IMR-90 (cell line): ENCODE measurements at regions not wholly inside any gene's neighbourhood (a gene's known extent, or its start where the extent isn't known, plus 50 kb on each side); places are given as distances from the start of the nearest gene placed in this dataset.
"Not testable (repeated sequence)": the region's sequence is repeated elsewhere in the genome, so short reads cannot be mapped to it uniquely, and the experiment has no call there.

Experiments
- ATAC-seq: fragments of 200-7000 bp; cut with Tn5 transposase; 2 replicates; pipeline ENCODE4 v1.9.1; 2020; ENCODE audit warnings: low read depth, mild to moderate bottlenecking, moderate library complexity
- BruUV-seq: library from RNA; stranded (reverse); fragments of 400-500 nt; replicated peaks from 2 replicates; lab custom pipeline; 2021; lab: Mats Ljungman, UMichigan
- CTCF ChIA-PET: fragments of 300-600 bp; formaldehyde crosslinking; extraction: SDS; loops from one replicate; lab custom pipeline; 2021; ENCODE audit warnings: antibody characterized with exemption; lab: Yijun Ruan, JAX
- POLR2A ChIA-PET: fragments of 300-600 bp; sonication (Branson Sonifier 250); formaldehyde crosslinking; loops from one replicate; lab custom pipeline; 2022; ENCODE audit warnings: antibody characterized with exemption; ENCODE audit not compliant: unreplicated experiment; lab: Charles Lee
- DNase-seq: peaks from one replicate; pipeline ENCODE4 v3.0.0; 2013
- H2AFZ ChIP-seq: replicated peaks from 2 replicates; pipeline ENCODE3; 2013; ENCODE audit warnings: low read length, mild to moderate bottlenecking; ENCODE audit not compliant: poor library complexity
- H2AK5ac ChIP-seq: 2 replicates; pipeline ENCODE4 v1.6.1; 2013; ENCODE audit warnings: low read depth, low read length, inconsistent platforms
- H2AK9ac ChIP-seq: replicated peaks from 2 replicates; pipeline ENCODE3; 2013; ENCODE audit warnings: mild to moderate bottlenecking, low read depth, low read length, moderate library complexity; ENCODE audit not compliant: poor library complexity
- H2BK120ac ChIP-seq: 2 replicates; pipeline ENCODE4 v1.6.1; 2013; ENCODE audit warnings: low read depth, low read length, inconsistent platforms
- H2BK15ac ChIP-seq: 3 replicates; pipeline ENCODE4 v1.6.1; 2013; ENCODE audit warnings: low read depth, low read length, inconsistent platforms
- H2BK20ac ChIP-seq: 2 replicates; pipeline ENCODE4 v1.6.1; 2013; ENCODE audit warnings: low read depth, mild to moderate bottlenecking, inconsistent platforms, low read length, moderate library complexity
- H2BK5ac ChIP-seq: 2 replicates; pipeline ENCODE4 v1.6.1; 2013; ENCODE audit warnings: mild to moderate bottlenecking, low read depth, low read length, inconsistent platforms; ENCODE audit not compliant: poor library complexity, severe bottlenecking
- H3K14ac ChIP-seq: replicated peaks from 2 replicates; pipeline ENCODE4 v1.6.1; 2013; ENCODE audit warnings: low read depth, low read length, inconsistent platforms
- H3K18ac ChIP-seq: 2 replicates; pipeline ENCODE4 v1.6.1; 2013; ENCODE audit warnings: low read depth, low read length, control low read depth
- H3K23ac ChIP-seq: 2 replicates; pipeline ENCODE4 v1.6.1; 2013; ENCODE audit warnings: low read depth, low read length, inconsistent platforms
- H3K27ac ChIP-seq: 2 replicates; pipeline ENCODE4 v1.5.1; 2013; ENCODE audit warnings: mild to moderate bottlenecking, control low read depth, low read length; ENCODE audit not compliant: insufficient read depth
- H3K27me3 ChIP-seq: 2 replicates; pipeline ENCODE4 v1.6.1; 2013; ENCODE audit warnings: low read length; ENCODE audit not compliant: control insufficient read depth, insufficient read depth
- H3K36me3 ChIP-seq: 2 replicates; pipeline ENCODE4 v1.6.1; 2013; ENCODE audit warnings: low read length, mixed read lengths; ENCODE audit not compliant: control insufficient read depth, insufficient read depth
- H3K4ac ChIP-seq: 2 replicates; pipeline ENCODE4 v1.6.1; 2013; ENCODE audit warnings: low read depth, low read length, inconsistent platforms
- H3K4me1 ChIP-seq: 2 replicates; pipeline ENCODE4 v1.6.1; 2013; ENCODE audit warnings: low read length, mixed read lengths; ENCODE audit not compliant: control insufficient read depth, insufficient read depth
- H3K4me2 ChIP-seq: 2 replicates; pipeline ENCODE4 v1.6.1; 2013; ENCODE audit warnings: low read depth, mild to moderate bottlenecking, control low read depth, low read length, moderate library complexity
- H3K4me3 ChIP-seq: 2 replicates; pipeline ENCODE4 v1.5.1; 2013; ENCODE audit warnings: low read depth, mild to moderate bottlenecking, control low read depth, low read length, moderate library complexity; ENCODE audit not compliant: insufficient read depth
- H3K56ac ChIP-seq: 2 replicates; pipeline ENCODE4 v1.6.1; 2013; ENCODE audit warnings: low read length, inconsistent platforms; ENCODE audit not compliant: insufficient read depth; ENCODE audit errors: extremely low read depth
- H3K79me1 ChIP-seq, 2 experiments: 2 replicates each; pipeline ENCODE4 v1.6.1; 2013; ENCODE audit warnings: low read length in 2 of 2, inconsistent platforms in 1 of 2, low read depth in 1 of 2
- H3K9ac ChIP-seq: 2 replicates; pipeline ENCODE4 v1.6.1; 2013; ENCODE audit warnings: low read depth, low read length, control low read depth
- H3K9me1 ChIP-seq: 2 replicates; pipeline ENCODE4 v1.6.1; 2013; ENCODE audit warnings: low read length, inconsistent platforms; ENCODE audit not compliant: insufficient read depth
- H3K9me3 ChIP-seq: 2 replicates; pipeline ENCODE4 v1.6.1; 2013; ENCODE audit warnings: low read length; ENCODE audit not compliant: control insufficient read depth, insufficient read depth
- H4K20me1 ChIP-seq: 2 replicates; pipeline ENCODE4 v1.6.1; 2013; ENCODE audit warnings: low read length, inconsistent platforms; ENCODE audit not compliant: insufficient read depth
- H4K5ac ChIP-seq: 2 replicates; pipeline ENCODE4 v1.6.1; 2013; ENCODE audit warnings: mild to moderate bottlenecking, low read depth, low read length, control low read depth
- H4K8ac ChIP-seq, 2 experiments: 2 replicates each; pipeline ENCODE4 v1.6.1; 2013; ENCODE audit warnings: low read depth in 2 of 2, low read length in 2 of 2, control low read depth in 1 of 2, inconsistent platforms in 1 of 2
- H4K91ac ChIP-seq: 2 replicates; pipeline ENCODE4 v1.6.1; 2013; ENCODE audit warnings: low read depth, low read length, inconsistent platforms; ENCODE audit not compliant: insufficient read depth
- WGBS, 2 experiments: methylation state at CpG; one replicate each; pipeline versions ENCODE4 v1.1.5 to v1.1.7; 2013; ENCODE audit warnings: missing lambda C conversion rate in 2 of 2; ENCODE audit not compliant: insufficient read length in 1 of 2; ENCODE audit errors: extremely low coverage in 2 of 2; 5-methylcytosine and 5-hydroxymethylcytosine counted together
- dilution Hi-C: fragments of 300-500 bp; cut with HindIII; formaldehyde crosslinking; loops from one replicate; pipeline ENCODE4 v1.14.3; 2018; ENCODE audit warnings: low sequenced_read_pairs; ENCODE audit not compliant: unreplicated experiment
- in situ Hi-C: fragments of 300-500 bp; cut with MboI; formaldehyde crosslinking; loops from 3 replicates; pipeline ENCODE4 v1.14.3; 2019; ENCODE audit warnings: low sequenced_read_pairs, inconsistent platforms, mixed read lengths
- intact Hi-C: fragments of 100-400 bp; cut with micrococcal nuclease; formaldehyde crosslinking; loops from 2 replicates; pipeline ENCODE4 v1.10.0; 2022

DNA sequence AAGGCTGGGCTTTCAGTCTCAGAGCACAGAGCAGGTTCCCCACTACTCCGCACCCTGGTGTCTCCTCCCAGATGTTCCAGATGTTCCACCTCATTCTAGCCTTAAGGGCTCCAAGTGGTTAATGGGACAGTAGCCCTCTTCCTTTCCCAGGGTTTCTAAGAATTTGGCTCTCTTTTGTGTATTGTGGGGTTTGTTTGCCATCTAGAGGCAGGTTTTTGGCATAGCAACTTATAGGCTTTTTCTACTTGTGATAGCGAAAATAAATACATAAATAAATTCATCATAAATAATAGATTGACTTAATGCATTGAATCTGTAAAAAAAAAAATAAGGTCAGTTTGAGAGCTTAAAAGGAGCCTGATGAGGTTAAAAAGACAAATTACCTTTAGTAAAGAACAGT lies 86.1 kb upstream of the XKR3 start:
- H3K27ac ChIP-seq, H2BK20ac ChIP-seq, H3K79me1 ChIP-seq, H2AK9ac ChIP-seq, intact Hi-C loops, H3K4ac ChIP-seq, H4K20me1 ChIP-seq, H3K18ac ChIP-seq, POLR2A ChIA-PET, H3K9me1 ChIP-seq, H2BK15ac ChIP-seq, H3K56ac ChIP-seq, H3K4me3 ChIP-seq, H3K9ac ChIP-seq, H2BK120ac ChIP-seq, H3K4me1 ChIP-seq, BruUV-seq, H4K5ac ChIP-seq, ATAC-seq, H2AFZ ChIP-seq, H3K36me3 ChIP-seq, H3K4me2 ChIP-seq, H3K23ac ChIP-seq, H4K8ac ChIP-seq, H2BK5ac ChIP-seq, CTCF ChIA-PET, H3K27me3 ChIP-seq, dilution Hi-C loops, in situ Hi-C loops, H2AK5ac ChIP-seq, H4K91ac ChIP-seq, H3K9me3 ChIP-seq, DNase-seq, H3K14ac ChIP-seq: not testable (repeated sequence)
- no CpG with 5 or more reads among the region's 2 CpGs for WGBS, 2 experiments

DNA sequence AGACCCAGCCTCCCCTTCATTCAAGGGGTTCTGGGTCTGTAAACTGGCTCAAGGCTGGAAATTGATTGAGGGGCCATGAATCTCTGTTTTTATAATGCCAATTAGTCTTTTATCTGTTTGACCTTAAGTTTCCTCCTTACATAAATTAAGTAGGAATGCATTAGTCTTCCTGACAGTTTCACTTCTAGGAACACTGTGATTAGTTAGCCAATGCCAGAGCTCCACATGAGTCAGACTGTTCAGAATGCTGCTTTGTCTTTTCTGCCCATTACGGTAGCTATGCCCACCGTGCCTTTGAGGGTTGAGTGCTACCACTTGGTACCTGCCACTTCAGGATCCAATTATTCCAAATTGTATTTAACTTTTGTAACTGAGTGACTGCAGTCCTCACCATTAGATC lies 76.8 kb upstream of the XKR3 start:
- H3K9me1 ChIP-seq, H4K8ac ChIP-seq, H3K27ac ChIP-seq, H2BK20ac ChIP-seq, H3K4ac ChIP-seq, in situ Hi-C loops, H3K79me1 ChIP-seq, H3K4me2 ChIP-seq, H3K27me3 ChIP-seq, POLR2A ChIA-PET, H4K91ac ChIP-seq, H2BK120ac ChIP-seq, ATAC-seq, H3K9ac ChIP-seq, H3K18ac ChIP-seq, BruUV-seq, H4K5ac ChIP-seq, CTCF ChIA-PET, H3K4me1 ChIP-seq, H3K4me3 ChIP-seq, H2BK15ac ChIP-seq, H2AK5ac ChIP-seq, H3K23ac ChIP-seq, H2AK9ac ChIP-seq, H3K9me3 ChIP-seq, DNase-seq, H2BK5ac ChIP-seq, H3K36me3 ChIP-seq, intact Hi-C loops, H4K20me1 ChIP-seq, H3K56ac ChIP-seq, dilution Hi-C loops, H3K14ac ChIP-seq, H2AFZ ChIP-seq: not testable (repeated sequence)
- no CpG with 5 or more reads among the region's 2 CpGs for WGBS, 2 experiments
